RWPE1 (cell line): ENCODE measurements at regions not wholly inside any gene's neighbourhood (a gene's known extent, or its start where the extent isn't known, plus 50 kb on each side); places are given as distances from the start of the nearest gene placed in this dataset.

Source experiments
- CTCF ChIA-PET: fragments of 350-600 bp; sonication (Branson Sonifier 250); formaldehyde crosslinking; extraction: SDS; loops from one replicate; lab custom pipeline; 2021; lab: Yijun Ruan, JAX
- POLR2A ChIA-PET: fragments of 400-600 bp; formaldehyde crosslinking; extraction: SDS; loops from one replicate; lab custom pipeline; 2020; ENCODE audit warnings: antibody characterized with exemption; ENCODE audit not compliant: low non-redundant PET; lab: Yijun Ruan, JAX
- DNase-seq: peaks from one replicate; pipeline ENCODE4 v3.0.0; 2012; ENCODE audit warnings: low spot score
- H3K27ac ChIP-seq: fragments of 450-650 bp; 2 replicates; pipeline ENCODE4 v1.5.1; 2017
- TF ChIP-seq, protein P1 (sequence below): fragments of 450-650 bp; conservative IDR thresholded peaks from 2 replicates; pipeline ENCODE4 v1.5.1; 2017; ENCODE audit warnings: low read depth, mild to moderate bottlenecking

DNA sequence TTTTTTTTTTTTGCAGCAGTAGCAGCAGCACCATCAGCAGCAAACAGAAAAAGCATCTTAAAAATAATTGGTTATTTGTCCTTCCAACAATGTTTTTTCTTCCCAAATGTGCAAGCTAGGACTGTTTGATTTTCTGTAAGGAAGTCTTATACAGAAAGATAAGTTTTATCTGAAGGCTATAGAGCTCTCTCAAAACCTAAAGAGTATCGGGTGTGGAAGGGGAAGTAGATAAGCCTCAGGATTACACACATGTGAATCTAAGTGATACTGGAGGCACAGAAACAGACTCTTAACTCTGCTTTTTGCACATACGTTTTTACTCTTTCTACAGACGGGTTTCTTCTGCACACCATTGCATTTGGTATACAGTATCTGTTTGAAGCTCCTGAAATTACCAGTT, 184.4 kb upstream of the FTMT start:
- DNase-seq, result no peak
- POLR2A ChIA-PET, result no interaction called here
- CTCF ChIA-PET, result interaction anchor here (0.6 kb wide), 1 partner anchor 1077 kb away, joined by 4 read pairs; no protein-coding TSS in a partner anchor
- no peak overlapping the region for H3K27ac ChIP-seq
- TF ChIP-seq, protein P1, sequence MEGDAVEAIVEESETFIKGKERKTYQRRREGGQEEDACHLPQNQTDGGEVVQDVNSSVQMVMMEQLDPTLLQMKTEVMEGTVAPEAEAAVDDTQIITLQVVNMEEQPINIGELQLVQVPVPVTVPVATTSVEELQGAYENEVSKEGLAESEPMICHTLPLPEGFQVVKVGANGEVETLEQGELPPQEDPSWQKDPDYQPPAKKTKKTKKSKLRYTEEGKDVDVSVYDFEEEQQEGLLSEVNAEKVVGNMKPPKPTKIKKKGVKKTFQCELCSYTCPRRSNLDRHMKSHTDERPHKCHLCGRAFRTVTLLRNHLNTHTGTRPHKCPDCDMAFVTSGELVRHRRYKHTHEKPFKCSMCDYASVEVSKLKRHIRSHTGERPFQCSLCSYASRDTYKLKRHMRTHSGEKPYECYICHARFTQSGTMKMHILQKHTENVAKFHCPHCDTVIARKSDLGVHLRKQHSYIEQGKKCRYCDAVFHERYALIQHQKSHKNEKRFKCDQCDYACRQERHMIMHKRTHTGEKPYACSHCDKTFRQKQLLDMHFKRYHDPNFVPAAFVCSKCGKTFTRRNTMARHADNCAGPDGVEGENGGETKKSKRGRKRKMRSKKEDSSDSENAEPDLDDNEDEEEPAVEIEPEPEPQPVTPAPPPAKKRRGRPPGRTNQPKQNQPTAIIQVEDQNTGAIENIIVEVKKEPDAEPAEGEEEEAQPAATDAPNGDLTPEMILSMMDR, result no peak

DNA sequence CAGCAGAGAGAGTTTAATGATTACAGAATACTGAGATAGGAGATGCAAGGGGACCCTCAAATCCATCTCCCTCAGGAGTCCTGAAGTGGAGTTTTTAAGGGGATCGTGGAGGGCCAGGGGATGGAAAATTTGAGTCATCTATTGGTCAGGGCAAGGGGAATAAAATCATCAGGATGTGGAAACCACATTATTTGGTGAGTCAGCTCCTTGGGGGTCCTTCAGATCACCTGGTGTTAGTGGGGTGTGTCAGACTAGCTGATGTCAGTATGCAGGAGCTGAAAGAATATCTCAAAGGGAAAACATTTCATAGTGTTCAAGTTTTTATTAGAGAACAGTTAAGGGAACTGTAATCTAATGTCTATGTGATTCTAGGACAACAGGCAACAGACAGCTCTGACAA, 183.0 kb upstream of the FTMT start:
- no peak for DNase-seq
- H3K27ac ChIP-seq, result no peak overlapping the region
- POLR2A ChIA-PET, result no interaction called here
- TF ChIP-seq, protein P1, result no peak
- CTCF ChIA-PET, result no interaction called here

- TF ChIP-seq, protein P1, result no peak
- no peak for DNase-seq
- POLR2A ChIA-PET, result no interaction called here
- H3K27ac ChIP-seq, result no peak overlapping the region
- CTCF ChIA-PET, result no interaction called here
These were observed 180.1 kb upstream of the FTMT start for GRCh38 chr5:121671624-121672023.

DNA sequence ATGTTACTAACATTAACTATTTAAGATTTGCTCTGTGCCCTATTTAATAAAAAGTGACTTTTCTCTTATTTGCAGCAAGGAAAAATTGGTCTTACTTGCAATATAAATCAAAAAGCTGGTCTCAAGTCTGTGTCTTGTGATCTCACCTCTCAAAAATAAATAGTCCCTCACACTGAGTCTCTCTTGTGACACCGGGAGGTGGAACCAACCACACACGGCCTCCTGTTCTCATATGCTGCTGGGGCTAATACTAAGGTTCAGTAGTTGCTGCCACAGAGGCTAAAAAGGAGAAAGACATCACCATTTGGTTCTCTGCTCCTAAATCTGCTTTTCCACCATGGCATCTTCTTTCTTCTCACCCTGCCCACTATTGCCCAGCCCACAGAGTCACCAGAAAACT, 175.8 kb upstream of the FTMT start:
- ChIA-PET CTCF (interaction anchor here (1.0 kb wide), 1 partner anchor 853 kb away, joined by 3 read pairs; no protein-coding TSS in a partner anchor), POLR2A (no interaction called here)
- no peak overlapping the region for H3K27ac ChIP-seq
- TF ChIP-seq, protein P1, result no peak
- DNase-seq, result no peak

DNA sequence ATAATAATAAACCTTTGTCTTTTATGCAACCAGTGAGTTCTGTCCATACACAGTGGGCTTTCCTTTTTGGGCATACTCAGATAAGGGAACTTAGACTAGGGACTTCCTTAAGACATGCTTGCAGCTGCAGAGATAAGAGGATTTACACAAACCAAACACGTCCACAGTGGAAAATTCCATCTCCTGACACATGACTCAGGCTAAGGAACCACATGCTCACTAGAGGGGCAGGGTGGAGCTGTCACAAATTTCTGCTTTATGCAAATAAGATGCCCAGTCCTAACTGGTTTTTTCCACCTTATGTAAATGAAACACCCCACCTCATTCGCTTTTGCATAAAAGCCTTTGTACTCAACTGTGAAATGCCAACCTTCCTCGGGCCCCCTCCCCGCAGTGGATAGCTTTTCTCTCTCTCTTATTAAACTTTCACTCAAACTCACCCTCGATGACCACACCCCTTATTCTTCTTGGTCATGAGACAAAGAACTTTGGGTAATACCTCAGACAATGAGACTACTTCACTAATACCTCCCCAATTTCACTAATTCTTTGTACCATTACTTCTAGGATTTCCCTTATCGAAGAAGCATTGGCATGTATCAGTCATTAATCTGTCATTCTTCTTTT, 170.3 kb upstream of the FTMT start:
- POLR2A ChIA-PET, result no interaction called here
- TF ChIP-seq, protein P1, result no peak
- CTCF ChIA-PET, result no interaction called here
- no peak for DNase-seq
- no peak overlapping the region for H3K27ac ChIP-seq

- POLR2A ChIA-PET, result no interaction called here
- DNase-seq, result no peak
- H3K27ac ChIP-seq, result no peak overlapping the region
- CTCF ChIA-PET, result interaction anchor here (0.6 kb wide), 2 partner anchors 13 to 687 kb away, joined by 3 to 4 read pairs; no protein-coding TSS in a partner anchor
- TF ChIP-seq, protein P1, result no peak
These were observed 163.6 kb upstream of the FTMT start for GRCh38 chr5:121688126-121688525.
